ES-I3 (cell line): ENCODE measurements at regions not wholly inside any gene's neighbourhood (a gene's known extent, or its start where the extent isn't known, plus 50 kb on each side); places are given as distances from the start of the nearest gene placed in this dataset.

Source experiments
- H3K36me3 ChIP-seq: 2 replicates; pipeline ENCODE4 v1.6.1; 2013; ENCODE audit warnings: mild to moderate bottlenecking, low read length, control low read depth, moderate library complexity; ENCODE audit not compliant: insufficient read depth
- H3K4me1 ChIP-seq: 2 replicates; pipeline ENCODE4 v1.6.1; 2013; ENCODE audit warnings: mild to moderate bottlenecking, control low read depth, low read length; ENCODE audit not compliant: insufficient read depth
- H3K9ac ChIP-seq: 2 replicates; pipeline ENCODE4 v1.6.1; 2013; ENCODE audit warnings: low read depth, mild to moderate bottlenecking, low read length, moderate library complexity
- H3K9me3 ChIP-seq: 2 replicates; pipeline ENCODE4 v1.6.1; 2013; ENCODE audit warnings: mild to moderate bottlenecking, low read length, moderate library complexity; ENCODE audit not compliant: control insufficient read depth, insufficient read depth

- Histone ChIP-seq H3K4me1 (no peaks in the 10 kb centered on the region), H3K9ac (no peak overlapping the region), H3K9me3 (no peaks in the 10 kb centered on the region), H3K36me3 (no peaks in the 10 kb centered on the region)
Measured at GRCh38 chr6:22949967-22950366, 380.6 kb downstream of the HDGFL1 start.

GRCh38 chr6:22952097-22952496, 382.7 kb downstream of the HDGFL1 start:
- Histone ChIP-seq H3K9me3 (no peaks in the 10 kb centered on the region), H3K9ac (no peak overlapping the region), H3K4me1 (peaks cover 4% of the 10 kb centered on the region; the same call in 1 of the 2 replicates), H3K36me3 (no peaks in the 10 kb centered on the region)

GRCh38 chr6:22954749-22955385, 385.5 kb downstream of the HDGFL1 start:
- Histone ChIP-seq H3K36me3 (no peaks in the 10 kb centered on the region), H3K9ac (no peak overlapping the region), H3K9me3 (no peaks in the 10 kb centered on the region), H3K4me1 (peaks cover 4% of the 10 kb centered on the region; the same call in 1 of the 2 replicates)

- H3K36me3 ChIP-seq, result no peaks in the 10 kb centered on the region
Measured at GRCh38 chr6:22956029-22956681, 386.8 kb downstream of the HDGFL1 start.

GRCh38 chr6:22958677-22959076, 389.3 kb downstream of the HDGFL1 start:
- Histone ChIP-seq H3K9me3 (no peaks in the 10 kb centered on the region), H3K9ac (no peak overlapping the region), H3K36me3 (no peaks in the 10 kb centered on the region), H3K4me1 (peaks cover 4% of the 10 kb centered on the region; the same call in 1 of the 2 replicates)

More at GRCh38 chr6:22956029-22956681, 386.8 kb downstream of the HDGFL1 start:
- Histone ChIP-seq H3K4me1 (peaks cover 4% of the 10 kb centered on the region; the same call in 1 of the 2 replicates), H3K9me3 (no peaks in the 10 kb centered on the region), H3K9ac (no peak overlapping the region)

DNA sequence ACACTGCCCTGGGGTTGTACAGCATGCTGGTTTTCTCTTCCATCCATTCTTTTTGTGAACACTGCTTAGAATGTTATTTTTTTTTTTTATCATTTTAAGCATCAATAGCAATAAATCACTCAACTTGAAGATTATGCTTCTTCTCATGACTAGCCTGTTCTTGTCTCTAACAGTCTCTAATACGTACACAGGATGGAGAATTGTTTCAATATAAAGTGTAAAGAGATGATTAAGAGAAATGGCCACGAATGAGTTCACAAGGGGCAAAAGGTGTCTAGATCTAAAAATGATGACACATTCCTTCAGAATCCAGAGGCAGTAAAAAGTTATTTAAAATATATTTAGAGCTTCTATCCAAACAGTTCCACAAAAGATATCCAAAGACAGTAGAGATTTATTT, 390.2 kb downstream of the HDGFL1 start:
- Histone ChIP-seq H3K36me3 (no peaks in the 10 kb centered on the region), H3K4me1 (peaks cover 4% of the 10 kb centered on the region; the same call in 1 of the 2 replicates), H3K9me3 (no peaks in the 10 kb centered on the region), H3K9ac (no peak overlapping the region)

- Histone ChIP-seq H3K36me3 (no peaks in the 10 kb centered on the region), H3K4me1 (no peaks in the 10 kb centered on the region; the same call in 1 of the 2 replicates), H3K9me3 (no peaks in the 10 kb centered on the region), H3K9ac (no peak overlapping the region)
Measured at GRCh38 chr6:22964334-22964733, 395.0 kb downstream of the HDGFL1 start.

DNA sequence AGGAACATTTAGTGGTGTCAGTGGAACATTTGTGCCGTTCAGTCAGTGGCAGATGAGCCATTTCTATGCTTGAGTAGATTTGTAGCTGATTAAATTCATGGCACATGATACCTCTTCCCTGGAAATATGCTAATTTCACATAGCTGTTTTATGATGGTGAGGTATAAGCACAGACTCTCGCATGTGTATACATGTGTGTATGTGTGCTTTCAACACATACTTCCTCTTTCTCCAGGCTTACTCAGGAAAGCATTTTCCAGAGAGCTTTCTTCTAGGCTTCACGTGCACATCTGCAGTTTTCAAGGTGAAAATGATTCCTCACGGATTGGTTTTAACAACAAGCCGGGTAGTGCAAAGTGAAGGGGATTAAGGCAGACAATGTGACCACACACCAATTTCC, 396.5 kb downstream of the HDGFL1 start:
- Histone ChIP-seq H3K4me1 (no peaks in the 10 kb centered on the region; the same call in 1 of the 2 replicates), H3K36me3 (no peaks in the 10 kb centered on the region), H3K9ac (no peak overlapping the region), H3K9me3 (no peaks in the 10 kb centered on the region)

GRCh38 chr6:22966691-22967422, 397.5 kb downstream of the HDGFL1 start:
- no peaks in the 10 kb centered on the region for H3K9me3 ChIP-seq
- H3K36me3 ChIP-seq, result no peaks in the 10 kb centered on the region
- H3K9ac ChIP-seq, result no peak overlapping the region
- H3K4me1 ChIP-seq, result no peaks in the 10 kb centered on the region; the same call in 1 of the 2 replicates

DNA sequence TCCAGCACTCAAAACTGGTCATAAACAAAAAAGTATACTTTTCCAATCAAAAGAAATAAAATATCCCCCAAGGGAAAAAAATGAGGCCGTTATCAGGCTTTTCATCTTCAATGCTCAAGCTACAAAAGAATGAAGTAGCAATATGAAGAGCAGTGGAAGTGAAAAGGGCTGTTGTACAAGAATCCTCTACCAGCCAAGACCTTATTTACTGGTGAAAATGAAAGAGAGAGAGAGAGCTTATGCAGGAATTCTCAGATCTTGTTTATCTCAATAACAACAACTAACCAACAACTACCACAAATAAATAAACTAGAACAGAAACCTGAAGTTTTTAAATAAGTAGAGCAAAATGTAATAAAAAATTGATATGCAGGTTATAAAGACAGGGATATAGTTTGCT, 400.6 kb downstream of the HDGFL1 start:
- Histone ChIP-seq H3K4me1 (no peaks in the 10 kb centered on the region; the same call in 1 of the 2 replicates), H3K36me3 (no peaks in the 10 kb centered on the region), H3K9me3 (no peaks in the 10 kb centered on the region)

DNA sequence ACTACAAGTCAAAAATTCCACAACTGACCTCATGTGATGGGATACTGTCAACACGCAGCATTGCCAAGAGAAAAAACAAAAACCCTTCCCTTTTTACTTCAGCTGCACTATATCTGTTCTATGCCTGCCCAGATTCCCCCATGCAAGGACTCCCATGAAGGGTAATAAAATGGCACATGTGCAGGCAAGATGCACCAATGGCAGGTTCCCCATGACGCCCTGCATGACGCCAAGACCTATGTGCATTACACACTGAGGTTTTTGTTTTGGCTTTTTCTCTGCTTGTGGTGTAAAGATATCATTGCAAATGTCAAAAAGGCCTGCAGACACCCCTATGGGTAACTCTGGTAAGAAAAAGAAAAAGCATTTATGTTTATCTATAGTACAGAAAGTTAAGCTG, 403.4 kb downstream of the HDGFL1 start:
- no peaks in the 10 kb centered on the region for H3K9me3 ChIP-seq
- no peaks in the 10 kb centered on the region for H3K4me1 ChIP-seq
- H3K9ac ChIP-seq, result no peak overlapping the region
- no peaks in the 10 kb centered on the region for H3K36me3 ChIP-seq

More for the DNA sequence above, 400.6 kb downstream of the HDGFL1 start:
- H3K9ac ChIP-seq, result no peak overlapping the region

DNA sequence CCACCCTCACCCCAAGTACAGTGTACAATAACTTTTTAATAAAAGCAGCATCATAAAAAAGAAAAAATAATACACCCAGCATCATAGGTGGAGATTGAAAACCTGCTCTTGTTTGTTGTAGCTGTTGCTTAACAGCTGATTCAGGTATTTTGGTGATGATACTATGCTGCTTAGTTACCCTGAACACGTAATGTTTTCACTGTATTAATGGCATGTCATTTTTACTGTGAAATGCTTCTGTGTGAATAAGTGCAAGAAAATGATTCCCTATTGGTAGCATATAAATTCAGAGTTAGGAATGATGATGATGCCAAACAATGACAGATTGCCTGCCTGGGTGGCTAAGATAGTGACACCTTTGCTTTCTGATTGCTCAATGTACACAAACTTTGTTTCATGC, 405.7 kb downstream of the HDGFL1 start:
- H3K9ac ChIP-seq, result no peak overlapping the region
- no peaks in the 10 kb centered on the region for H3K4me1 ChIP-seq
- no peaks in the 10 kb centered on the region for H3K36me3 ChIP-seq
- H3K9me3 ChIP-seq, result no peaks in the 10 kb centered on the region

DNA sequence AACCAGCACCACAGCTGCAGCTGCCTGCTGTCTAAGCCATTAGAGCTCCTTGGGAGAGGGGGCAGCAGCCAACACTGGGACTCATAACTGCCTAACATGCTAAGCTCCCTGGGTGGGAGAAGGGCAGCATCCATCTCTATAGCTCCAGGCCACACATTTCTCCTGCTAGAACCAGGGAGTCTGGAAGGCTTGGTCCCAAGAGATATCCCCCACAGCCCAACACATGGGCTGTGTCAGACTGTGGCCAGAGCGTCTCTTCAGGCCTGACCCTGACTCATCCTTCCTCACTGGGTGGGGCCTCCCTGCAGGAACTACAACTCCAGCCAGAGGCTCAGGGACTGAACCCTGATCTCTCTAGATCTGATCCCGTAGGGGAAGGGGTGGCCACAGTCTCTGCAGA, 411.1 kb downstream of the HDGFL1 start:
- Histone ChIP-seq H3K9ac (no peak overlapping the region), H3K36me3 (no peaks in the 10 kb centered on the region), H3K9me3 (no peaks in the 10 kb centered on the region), H3K4me1 (no peaks in the 10 kb centered on the region)

- peaks cover 8% of the 10 kb centered on the region; the same call in 1 of the 2 replicates for H3K4me1 ChIP-seq
- no peaks in the 10 kb centered on the region for H3K36me3 ChIP-seq
- H3K9me3 ChIP-seq, result no peaks in the 10 kb centered on the region
- H3K9ac ChIP-seq, result no peak overlapping the region
Measured at GRCh38 chr6:23002044-23002619, 432.8 kb downstream of the HDGFL1 start.
